HEK293 (cell line): ENCODE measurements at regions not wholly inside any gene's neighbourhood (a gene's known extent, or its start where the extent isn't known, plus 50 kb on each side); places are given as distances from the start of the nearest gene placed in this dataset.

Experiments used
- CTCF ChIA-PET: fragments of 350-600 bp; formaldehyde crosslinking; extraction: SDS; loops from one replicate; lab custom pipeline; 2021; ENCODE audit warnings: antibody characterized with exemption; lab: Yijun Ruan, JAX
- POLR2A ChIA-PET: fragments of 300-600 bp; formaldehyde crosslinking; extraction: SDS; loops from one replicate; lab custom pipeline; 2020; ENCODE audit warnings: antibody characterized with exemption, inconsistent platforms; lab: Yijun Ruan, JAX
- H3K27ac ChIP-seq: fragments of 200-500 bp; sonication (Bioruptor generic); 2 replicates; pipeline ENCODE4 v1.5.1; 2014; ENCODE audit warnings: low read depth, low read length, control low read depth, inconsistent platforms; ENCODE audit errors: extremely low read depth
- H3K36me3 ChIP-seq, 2 experiments: fragments of 200-500 bp in 1 of 2; sonication (Bioruptor generic) in 1 of 2; 1 replicate in 1 of 2; 2 replicates in 1 of 2; pipeline ENCODE4 v1.5.1; 2014 to 2017; ENCODE audit warnings: inconsistent platforms in 2 of 2, low read length in 2 of 2; ENCODE audit not compliant: control insufficient read depth in 2 of 2, insufficient read depth in 1 of 2
- H3K4me1 ChIP-seq: fragments of 200-500 bp; sonication (Bioruptor generic); 2 replicates; pipeline ENCODE4 v1.5.1; 2014; ENCODE audit warnings: mild to moderate bottlenecking, low read length, inconsistent platforms; ENCODE audit not compliant: control insufficient read depth, insufficient read depth
- H3K4me3 ChIP-seq: 2 replicates; pipeline ENCODE4 v1.5.1; 2011; ENCODE audit warnings: low read depth, mild to moderate bottlenecking, control low read depth, low read length, moderate library complexity
- H3K9me3 ChIP-seq: fragments of 200-500 bp; sonication (Bioruptor generic); 2 replicates; pipeline ENCODE4 v1.5.1; 2014; ENCODE audit warnings: low read depth, low read length, inconsistent platforms; ENCODE audit not compliant: control insufficient read depth, insufficient read depth
- AEBP2 ChIP-seq: fragments of 450-650 bp; formaldehyde crosslinking; IDR thresholded peaks from 2 replicates; pipeline ENCODE4 v1.5.1; 2016; ENCODE audit warnings: missing biosample characterization, missing genetic modification characterization, borderline replicate concordance
- HOXA7 ChIP-seq: sonication (generic); formaldehyde crosslinking; IDR thresholded peaks from 2 replicates; pipeline ENCODE4 v1.8.1; 2022; ENCODE audit warnings: missing genetic modification reagents, borderline replicate concordance
- MYNN ChIP-seq: fragments of 450-650 bp; formaldehyde crosslinking; IDR thresholded peaks from 2 replicates; pipeline ENCODE4 v1.5.1; 2016; ENCODE audit warnings: missing biosample characterization, missing genetic modification characterization, borderline replicate concordance
- PRDM10 ChIP-seq: fragments of 450-650 bp; formaldehyde crosslinking; IDR thresholded peaks from 2 replicates; pipeline ENCODE4 v1.5.1; 2016; ENCODE audit warnings: missing biosample characterization, missing genetic modification characterization
- TRIM28 ChIP-seq: IDR thresholded peaks from 2 replicates; pipeline ENCODE4 v1.6.1; 2011; ENCODE audit warnings: low read length, control low read depth, borderline replicate concordance
- ZBTB1 ChIP-seq: fragments of 450-650 bp; formaldehyde crosslinking; IDR thresholded peaks from 2 replicates; pipeline ENCODE4 v1.5.1; 2016; ENCODE audit warnings: missing biosample characterization, missing genetic modification characterization
- ZBTB11 ChIP-seq: fragments of 450-650 bp; formaldehyde crosslinking; conservative IDR thresholded peaks from 2 replicates; pipeline ENCODE4 v1.5.1; 2016; ENCODE audit warnings: low read depth, missing biosample characterization, missing genetic modification characterization
- ZBTB7A ChIP-seq: fragments of 450-650 bp; formaldehyde crosslinking; IDR thresholded peaks from 2 replicates; pipeline ENCODE4 v1.5.1; 2016; ENCODE audit warnings: low read depth, missing biosample characterization, missing genetic modification characterization
- ZNF140 ChIP-seq: fragments of 450-650 bp; formaldehyde crosslinking; IDR thresholded peaks from 2 replicates; pipeline ENCODE4 v1.5.1; 2016; ENCODE audit warnings: missing biosample characterization, missing genetic modification characterization
- ZNF155 ChIP-seq: fragments of 450-650 bp; formaldehyde crosslinking; IDR thresholded peaks from 2 replicates; pipeline ENCODE4 v1.5.1; 2016; ENCODE audit warnings: missing biosample characterization, missing genetic modification characterization
- ZNF174 ChIP-seq: fragments of 450-650 bp; formaldehyde crosslinking; IDR thresholded peaks from 2 replicates; pipeline ENCODE4 v1.5.0; 2017; ENCODE audit warnings: missing biosample characterization, mild to moderate bottlenecking, missing genetic modification characterization
- ZNF221 ChIP-seq: fragments of 450-650 bp; formaldehyde crosslinking; IDR thresholded peaks from 2 replicates; pipeline ENCODE4 v1.5.1; 2017; ENCODE audit warnings: missing biosample characterization, missing genetic modification characterization, borderline replicate concordance
- ZNF24 ChIP-seq: fragments of 450-650 bp; formaldehyde crosslinking; IDR thresholded peaks from 2 replicates; pipeline ENCODE4 v1.5.1; 2016; ENCODE audit warnings: missing biosample characterization, missing genetic modification characterization
- ZNF302 ChIP-seq: fragments of 450-650 bp; formaldehyde crosslinking; IDR thresholded peaks from 2 replicates; pipeline ENCODE4 v1.5.1; 2016; ENCODE audit warnings: missing biosample characterization, missing genetic modification characterization, low read depth
- ZNF391 ChIP-seq: fragments of 450-650 bp; formaldehyde crosslinking; IDR thresholded peaks from 2 replicates; pipeline ENCODE4 v1.5.1; 2016; ENCODE audit warnings: low read depth, missing biosample characterization, missing genetic modification characterization, borderline replicate concordance
- ZNF426 ChIP-seq: fragments of 450-650 bp; formaldehyde crosslinking; IDR thresholded peaks from 2 replicates; pipeline ENCODE4 v1.5.1; 2017; ENCODE audit warnings: missing biosample characterization, missing genetic modification characterization, mild to moderate bottlenecking, inconsistent platforms, moderate library complexity
- ZNF529 ChIP-seq: fragments of 450-650 bp; formaldehyde crosslinking; IDR thresholded peaks from 2 replicates; pipeline ENCODE4 v1.5.1; 2017; ENCODE audit warnings: missing genetic modification characterization, missing biosample characterization; ENCODE audit not compliant: insufficient replicate concordance
- ZNF561 ChIP-seq: fragments of 450-650 bp; IDR thresholded peaks from 2 replicates; pipeline ENCODE4 v1.5.1; 2018; ENCODE audit warnings: missing biosample characterization, missing genetic modification characterization, borderline replicate concordance
- ZNF596 ChIP-seq: fragments of 450-650 bp; IDR thresholded peaks from 2 replicates; pipeline ENCODE4 v1.5.0; 2018; ENCODE audit warnings: missing biosample characterization, mild to moderate bottlenecking, missing genetic modification characterization, moderate library complexity
- ZNF610 ChIP-seq: fragments of 450-650 bp; formaldehyde crosslinking; IDR thresholded peaks from 2 replicates; pipeline ENCODE4 v1.5.1; 2016; ENCODE audit warnings: missing biosample characterization, missing genetic modification characterization, borderline replicate concordance
- ZNF660 ChIP-seq: fragments of 450-650 bp; IDR thresholded peaks from 2 replicates; pipeline ENCODE4 v1.5.1; 2018; ENCODE audit warnings: missing biosample characterization, mild to moderate bottlenecking, missing genetic modification characterization
- ZNF704 ChIP-seq: fragments of 450-650 bp; formaldehyde crosslinking; IDR thresholded peaks from 2 replicates; pipeline ENCODE4 v1.5.1; 2016; ENCODE audit warnings: missing biosample characterization, missing genetic modification characterization
- ZNF707 ChIP-seq: fragments of 450-650 bp; formaldehyde crosslinking; IDR thresholded peaks from 2 replicates; pipeline ENCODE4 v1.5.1; 2016; ENCODE audit warnings: missing biosample characterization, missing genetic modification characterization
- ZNF785 ChIP-seq: fragments of 450-650 bp; formaldehyde crosslinking; IDR thresholded peaks from 2 replicates; pipeline ENCODE4 v1.5.1; 2016; ENCODE audit warnings: missing biosample characterization, missing genetic modification characterization

- no peak for TF ChIP-seq ZNF610 (tag by site-specific recombination)
- TF ChIP-seq TRIM28, result no peak
- TF ChIP-seq ZBTB1, result no peak
- no peak for TF ChIP-seq ZNF155 (tag by site-specific recombination)
- TF ChIP-seq HOXA7, result no peak
- no peak for TF ChIP-seq ZNF785 (tag by site-specific recombination)
- no peak for TF ChIP-seq ZNF426
These were observed 322.3 kb downstream of the GLRX3 start (continued) for GRCh38 chr10:130458509-130458908.

- ChIA-PET POLR2A (no interaction called here), CTCF (no interaction called here)
- no peak overlapping the region for H3K4me3 ChIP-seq
- no peaks in the 10 kb centered on the region for H3K36me3 ChIP-seq
- TF ChIP-seq AEBP2 (tag by site-specific recombination) (no peak), ZNF704 (tag by site-specific recombination) (no peak), ZNF707 (tag by site-specific recombination) (no peak), ZNF174 (no peak), ZNF221 (tag by site-specific recombination) (no peak), ZNF561 (no peak), ZNF660 (tag by site-specific recombination) (no peak), ZBTB11 (tag by site-specific recombination) (no peak), ZNF529 (tag by site-specific recombination) (no peak), ZBTB7A (tag by site-specific recombination) (no peak)
- TF ChIP-seq, all 188 proteins: peak for 0
- Histone ChIP-seq H3K27ac (no peak overlapping the region), H3K9me3 (no peaks in the 10 kb centered on the region), H3K4me1 (no peaks in the 10 kb centered on the region)
These were observed 322.8 kb downstream of the GLRX3 start for GRCh38 chr10:130459011-130459410.

GRCh38 chr10:130459851-130460490, 323.8 kb downstream of the GLRX3 start:
- Histone ChIP-seq H3K4me1 (no peaks in the 10 kb centered on the region), H3K27ac (no peak overlapping the region), H3K36me3 (no peaks in the 10 kb centered on the region), H3K9me3 (no peaks in the 10 kb centered on the region), H3K4me3 (no peak overlapping the region)
- CTCF ChIA-PET, result no interaction called here
- POLR2A ChIA-PET, result no interaction called here
- TF ChIP-seq ZNF660 (tag by site-specific recombination), result no peak
- TF ChIP-seq ZNF596 (tag by site-specific recombination), result no peak
- TF ChIP-seq ZNF24 (tag by site-specific recombination), result no peak
- no peak for TF ChIP-seq ZNF391 (tag by site-specific recombination)
- no peak for TF ChIP-seq PRDM10 (tag by site-specific recombination)
- no peak for TF ChIP-seq ZNF140
- TF ChIP-seq MYNN, result no peak
- TF ChIP-seq ZNF302, result no peak
